COLO829 (cell line): ENCODE measurements at regions not wholly inside any gene's neighbourhood (a gene's known extent, or its start where the extent isn't known, plus 50 kb on each side); places are given as distances from the start of the nearest gene placed in this dataset.

ENCODE experiments used
- DNase-seq: peaks from one replicate; pipeline ENCODE4 v3.0.0; 2012; ENCODE audit warnings: low spot score

DNA sequence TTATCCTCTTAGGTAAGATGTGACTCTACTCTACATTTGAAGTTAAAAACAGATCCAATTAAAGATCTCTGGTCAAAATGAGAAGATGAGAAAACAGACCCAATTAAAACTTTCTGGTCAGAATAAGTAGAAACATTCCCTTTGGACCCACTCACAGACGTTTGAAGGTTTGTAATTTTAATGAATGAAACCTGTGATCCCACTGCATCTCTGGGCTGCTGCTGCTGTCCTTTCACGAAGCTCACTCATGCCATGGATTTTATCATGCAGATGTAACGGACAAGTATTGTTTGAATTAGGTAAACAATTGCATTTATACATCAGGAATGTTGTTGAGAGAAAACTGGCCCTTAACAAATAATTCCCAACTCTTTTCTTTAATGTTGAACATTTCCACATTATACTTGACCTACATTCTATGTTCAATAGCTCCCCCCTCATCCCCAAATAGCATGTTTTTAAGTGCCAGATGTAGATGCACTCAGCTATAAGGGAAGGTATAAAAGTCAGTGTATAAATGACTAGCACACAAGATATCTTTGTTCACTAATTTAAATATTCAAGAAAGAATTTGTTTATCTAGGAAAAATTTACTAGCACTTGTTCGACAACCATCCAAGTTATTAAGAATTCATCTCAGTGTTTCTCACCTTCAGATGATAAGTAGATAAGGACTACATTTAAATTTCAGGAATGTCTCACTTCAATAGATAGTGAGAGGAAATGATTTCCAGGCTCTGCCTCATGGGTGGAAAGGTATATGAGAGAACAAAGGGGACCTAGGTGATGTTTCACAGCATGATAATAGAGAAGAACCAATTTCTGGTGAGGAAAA is 202.3 kb upstream of the LMNTD1 start:
- no peak for DNase-seq

DNA sequence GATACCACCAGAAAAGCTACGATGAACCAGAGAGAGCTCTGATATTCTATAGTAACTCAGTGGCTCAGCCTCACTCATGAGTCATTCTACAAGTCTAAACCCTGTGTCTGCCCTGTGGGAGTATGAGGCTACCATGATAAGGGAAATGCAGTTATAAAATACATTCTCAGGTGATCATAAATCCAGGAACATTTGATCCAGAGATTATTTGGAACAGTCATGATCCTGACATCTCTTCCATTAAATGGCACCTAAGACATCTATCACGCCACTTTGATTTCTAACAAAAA is 202.6 kb upstream of the RASSF8 start:
- DNase-seq = no peak

DNA sequence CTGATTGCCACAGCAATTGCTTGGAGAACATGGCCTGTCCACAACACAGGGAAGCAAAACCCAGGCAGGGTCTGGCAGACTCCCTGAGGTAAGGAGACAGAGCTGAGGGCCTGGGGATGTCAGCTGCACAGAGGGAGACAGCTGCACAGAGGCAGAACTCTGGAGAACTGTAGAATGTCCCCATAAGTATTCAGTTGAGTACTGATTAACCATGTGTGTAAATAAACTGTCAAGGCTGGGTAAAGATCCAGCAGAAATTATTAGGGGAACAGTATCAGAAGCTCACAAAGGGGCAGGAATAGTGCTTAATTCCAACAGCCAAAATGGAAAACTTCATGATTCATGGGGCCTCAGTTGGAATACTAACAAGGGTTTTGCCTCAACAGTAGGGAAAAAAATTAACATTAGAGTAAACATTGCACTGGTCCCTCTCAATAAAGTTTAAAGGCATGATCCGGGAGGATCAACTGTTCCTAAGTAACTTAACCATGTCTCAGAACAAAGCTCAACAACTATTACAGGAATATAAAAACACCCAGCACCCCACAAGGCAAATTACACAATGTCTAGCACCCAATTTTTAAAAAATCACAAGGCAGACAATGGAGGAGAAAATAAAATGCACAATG is 201.3 kb upstream of the RASSF8 start:
- DNase-seq = no peak

DNA sequence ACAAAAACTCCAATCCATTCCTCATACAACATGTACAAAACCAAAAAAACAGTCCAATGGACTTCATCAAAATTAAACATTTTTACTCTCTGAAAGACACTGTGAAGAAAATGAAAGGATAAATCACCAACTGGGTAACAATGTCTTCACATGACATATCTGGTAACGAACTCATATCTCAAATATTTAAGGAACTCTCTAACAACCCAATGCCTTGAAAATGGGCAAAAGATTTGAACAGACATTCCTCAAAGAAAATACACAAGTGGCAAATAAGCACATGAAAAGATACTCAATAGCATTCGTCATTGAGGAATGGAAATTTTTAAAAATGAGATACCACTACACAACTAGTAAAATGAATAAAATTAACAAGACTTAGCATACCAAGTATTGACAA is 198.7 kb upstream of the RASSF8 start:
- no peak for DNase-seq

DNA sequence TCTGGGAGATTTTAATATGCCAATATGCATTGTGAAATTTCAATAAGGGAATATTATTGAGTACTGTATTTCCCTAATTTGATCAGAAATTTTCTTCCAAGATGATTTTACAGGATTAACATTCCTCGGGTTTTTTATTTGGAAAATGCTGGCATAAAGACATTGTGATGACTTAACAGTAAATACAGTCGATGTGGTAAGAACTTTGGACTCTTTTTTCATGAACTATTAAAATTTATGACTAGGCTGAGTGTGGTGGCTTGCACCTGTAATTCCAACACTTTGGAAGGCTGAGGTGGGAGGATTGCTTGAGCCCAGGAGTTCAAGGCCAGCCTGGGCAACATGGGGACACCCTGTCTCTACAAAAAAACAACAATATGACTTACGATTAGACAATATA is 197.1 kb upstream of the RASSF8 start:
- DNase-seq = no peak

DNA sequence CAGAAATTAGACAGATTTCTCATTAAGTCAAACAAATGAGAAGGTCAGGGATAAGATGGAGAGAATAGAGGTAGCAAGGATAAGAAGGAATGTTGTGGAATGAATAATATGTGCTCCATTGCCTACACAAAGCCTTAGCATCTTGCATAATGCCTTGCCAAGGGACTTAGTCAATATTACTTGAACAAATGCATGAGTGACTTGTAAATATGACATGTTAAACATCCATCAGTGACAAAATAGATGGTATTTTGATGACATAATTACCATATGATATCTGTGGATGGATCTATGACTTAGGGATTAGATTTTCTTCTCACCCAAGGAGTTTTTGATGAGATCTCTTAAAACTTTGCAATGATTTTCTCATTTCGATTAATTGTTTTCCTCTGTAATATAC is 194.1 kb upstream of the RASSF8 start:
- no peak for DNase-seq

DNA sequence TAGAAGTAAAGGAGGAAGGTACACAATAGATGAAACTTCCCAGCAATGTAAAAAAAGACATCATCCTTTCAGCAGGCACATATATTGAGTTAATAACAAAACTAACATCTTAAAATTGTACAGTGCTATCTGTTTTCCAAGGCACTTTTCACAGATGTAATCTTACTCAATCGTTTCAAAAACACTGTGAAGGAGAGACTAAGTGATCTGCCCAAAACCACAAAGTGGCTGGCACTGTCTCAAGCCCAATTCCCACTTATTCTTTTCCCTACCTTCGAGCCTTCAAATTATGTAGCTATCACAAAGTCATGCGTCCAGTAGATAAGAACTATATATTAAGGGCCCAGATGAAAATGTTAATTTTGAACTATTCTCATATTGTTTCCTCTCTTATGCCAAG is 193.6 kb upstream of the RASSF8 start:
- peak; percentile 3 for DNase-seq

DNA sequence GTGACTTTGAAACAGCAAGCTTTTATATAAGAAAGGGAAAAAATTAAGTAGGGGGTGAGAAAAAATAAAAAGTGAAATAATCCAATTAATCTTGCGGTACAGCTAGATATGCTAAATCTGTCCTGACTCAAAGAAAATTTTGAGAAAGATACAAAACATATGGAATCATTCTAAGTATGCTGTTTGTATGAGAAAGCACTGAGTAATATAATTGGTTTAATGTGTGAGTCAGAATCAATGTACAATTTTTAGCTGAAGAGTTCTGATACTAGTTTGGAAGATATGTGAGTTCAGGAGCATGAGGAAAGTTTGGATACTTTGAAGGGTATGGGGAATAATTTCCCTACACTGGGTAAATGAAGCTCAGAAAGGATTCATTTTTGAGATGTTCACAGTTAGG is 190.9 kb upstream of the RASSF8 start:
- no peak for DNase-seq

DNA sequence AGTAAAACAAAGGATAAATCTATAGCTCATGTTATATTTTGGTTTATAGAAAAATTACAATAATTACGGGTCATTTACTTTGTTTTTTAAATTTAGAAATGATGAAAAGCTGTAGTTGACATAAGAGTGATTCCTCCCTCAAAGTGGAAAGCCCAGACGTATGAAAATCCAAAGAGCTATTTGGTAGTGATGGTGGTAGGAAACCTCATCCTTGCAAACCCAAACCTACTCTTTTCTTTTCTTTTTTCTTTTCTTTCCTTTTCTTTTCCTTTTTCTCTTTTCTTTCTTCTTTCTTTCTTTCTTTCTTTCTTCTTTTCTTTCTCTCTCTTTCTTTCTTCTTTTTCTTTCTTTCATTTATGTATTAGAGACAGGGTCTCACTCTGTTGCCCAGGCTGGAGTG is 190.3 kb upstream of the RASSF8 start:
- no peak for DNase-seq

DNA sequence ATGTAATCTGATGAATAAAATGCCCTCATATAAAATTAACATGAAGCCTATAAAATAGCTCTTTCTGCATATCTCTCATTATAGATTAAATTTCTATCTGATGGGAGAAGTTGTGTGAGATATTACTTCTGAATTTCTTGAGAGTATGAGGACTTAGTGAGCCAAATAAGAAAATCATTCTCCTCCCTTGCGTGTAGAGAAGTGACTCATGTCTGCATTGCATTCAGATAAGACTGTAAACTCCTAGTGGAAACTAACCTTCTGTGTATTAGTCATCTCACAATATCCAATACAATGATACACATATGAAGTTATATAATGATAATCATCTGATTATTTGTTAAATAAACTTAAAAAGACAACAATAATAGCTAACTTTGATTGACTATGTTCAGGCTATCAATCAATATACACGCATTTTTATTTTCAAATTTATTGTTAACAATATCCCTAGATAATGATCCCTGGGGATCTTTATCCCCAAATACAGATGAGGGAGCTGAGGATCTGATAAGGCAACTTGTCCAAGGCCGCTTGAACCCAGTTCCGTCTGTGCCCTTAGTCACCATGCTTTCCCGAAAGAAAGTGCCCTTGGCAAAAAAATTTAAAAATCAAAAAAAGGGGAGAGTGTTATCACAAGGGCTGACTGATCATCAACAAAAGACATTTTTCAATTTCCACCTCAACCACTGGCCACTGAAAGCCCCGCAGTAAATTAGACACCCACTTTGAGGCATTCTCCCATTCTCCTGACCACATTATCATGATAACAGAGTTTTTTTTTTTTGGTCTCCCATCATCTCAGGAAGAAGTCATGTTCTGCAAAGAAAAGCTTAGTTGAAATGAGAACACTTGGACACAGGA is 189.2 kb upstream of the RASSF8 start:
- DNase-seq = peak; percentile 58

DNA sequence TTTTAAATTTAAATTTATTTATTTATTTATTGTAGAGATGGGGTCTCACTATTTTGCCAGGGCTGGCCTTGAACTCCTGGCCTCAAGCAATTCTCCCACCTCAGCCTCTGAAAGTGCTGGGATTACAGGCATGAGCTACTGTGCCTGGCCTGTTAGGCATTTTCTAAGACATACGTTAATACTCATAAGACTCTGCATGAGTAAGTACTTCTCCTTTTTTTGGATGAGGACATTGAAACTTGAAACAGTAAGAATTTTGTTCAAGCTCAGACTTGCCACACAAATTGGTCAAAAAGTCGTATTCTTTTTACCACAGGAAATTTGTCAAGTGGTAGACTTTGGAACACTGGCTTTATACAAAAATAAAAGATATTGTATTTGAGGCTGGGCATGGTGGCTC is 187.4 kb upstream of the RASSF8 start:
- DNase-seq = no peak

DNA sequence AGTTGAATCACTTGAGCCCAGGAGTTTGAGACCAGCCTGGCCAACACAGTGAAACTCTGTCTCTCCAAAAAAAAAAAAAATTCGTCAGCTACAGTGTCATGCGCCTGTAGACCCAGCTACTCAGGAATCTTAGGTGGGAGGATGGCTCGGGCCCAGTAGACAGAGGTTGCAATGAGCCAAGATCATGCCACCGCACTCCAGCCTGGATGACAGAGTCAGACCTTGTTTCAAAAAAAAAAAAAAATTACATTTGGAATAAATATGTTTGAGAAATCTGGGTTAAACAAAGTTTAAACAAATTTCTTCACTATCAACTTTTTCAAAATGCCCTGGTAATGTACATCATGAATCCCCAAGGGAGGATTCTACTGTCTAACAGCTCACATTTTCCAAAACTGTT is 187.0 kb upstream of the RASSF8 start:
- DNase-seq = no peak

DNA sequence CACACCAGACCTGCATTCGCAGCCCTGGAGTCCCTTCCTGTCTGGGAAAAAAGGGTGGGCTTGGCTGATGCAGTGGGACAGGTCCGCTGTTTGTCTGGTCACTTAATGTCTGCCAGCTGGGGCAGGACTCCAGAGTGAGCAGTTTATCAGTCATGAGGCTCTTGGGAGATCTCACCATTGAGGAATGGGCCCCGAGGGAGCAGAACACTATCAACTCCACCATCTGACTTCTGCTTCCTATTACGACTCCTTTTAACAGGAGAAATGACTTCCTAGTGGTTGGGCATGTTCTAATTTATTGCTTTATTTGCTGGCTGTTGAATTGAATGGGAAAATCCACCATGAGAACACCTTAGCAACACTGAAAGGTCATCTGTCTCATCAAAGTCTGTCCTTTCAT is 182.5 kb upstream of the RASSF8 start:
- DNase-seq = peak; percentile 10

DNA sequence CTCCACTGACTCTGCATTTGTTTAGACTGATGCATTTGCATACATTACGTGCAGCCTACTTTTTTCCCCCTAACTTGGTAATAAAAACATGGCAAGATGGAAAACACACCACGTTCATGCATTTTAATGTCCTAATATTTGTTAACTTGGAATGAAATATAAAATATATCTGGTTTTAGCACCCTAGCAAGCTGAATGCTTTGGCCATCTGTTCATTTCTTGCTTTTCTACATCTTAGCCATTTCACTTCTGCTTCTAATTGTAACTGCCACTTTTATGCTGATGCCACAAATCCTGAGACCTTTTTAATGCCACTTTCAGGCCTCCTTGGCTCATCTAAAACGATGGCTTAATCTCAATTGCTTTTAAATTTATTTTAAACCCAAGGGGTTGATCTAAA is 177.7 kb upstream of the RASSF8 start:
- no peak for DNase-seq

DNA sequence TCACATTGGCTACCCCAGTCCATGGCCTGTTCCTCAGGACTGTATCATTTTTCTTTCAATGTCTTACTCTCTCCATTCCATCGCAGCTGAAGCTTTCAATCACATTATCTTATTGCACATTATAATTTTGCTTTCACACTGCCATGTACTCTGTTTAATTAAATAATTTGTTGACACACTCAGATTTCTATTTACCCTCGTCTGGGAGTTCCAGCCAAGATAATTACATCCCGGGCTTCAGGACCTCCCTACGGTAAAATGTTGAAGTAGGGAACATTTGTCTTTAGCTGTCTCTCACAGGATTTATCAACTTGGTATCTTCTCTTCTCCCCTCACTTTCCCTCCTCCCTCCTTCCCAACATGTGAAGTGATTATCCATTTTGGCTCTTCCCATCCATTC is 177.2 kb upstream of the RASSF8 start:
- DNase-seq = no peak

DNA sequence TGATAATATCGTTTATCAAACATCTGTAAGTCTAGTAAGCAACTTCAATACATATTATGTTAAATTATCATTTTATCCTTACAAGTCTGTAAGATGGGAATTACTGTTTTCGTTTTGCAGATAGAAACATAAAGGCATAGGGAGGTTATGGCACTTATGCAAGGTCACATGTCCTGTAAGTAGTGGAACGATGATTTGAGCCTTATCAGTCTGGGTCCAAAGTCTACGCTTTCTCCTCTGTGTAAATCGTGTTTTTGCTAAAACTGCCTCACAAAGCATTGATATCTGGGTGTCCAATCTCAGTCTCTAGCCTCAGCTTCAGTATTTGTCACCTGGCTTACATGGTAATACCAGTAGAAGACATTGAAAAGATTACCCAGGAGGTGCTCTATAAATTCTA is 174.9 kb upstream of the RASSF8 start:
- DNase-seq = no peak

DNA sequence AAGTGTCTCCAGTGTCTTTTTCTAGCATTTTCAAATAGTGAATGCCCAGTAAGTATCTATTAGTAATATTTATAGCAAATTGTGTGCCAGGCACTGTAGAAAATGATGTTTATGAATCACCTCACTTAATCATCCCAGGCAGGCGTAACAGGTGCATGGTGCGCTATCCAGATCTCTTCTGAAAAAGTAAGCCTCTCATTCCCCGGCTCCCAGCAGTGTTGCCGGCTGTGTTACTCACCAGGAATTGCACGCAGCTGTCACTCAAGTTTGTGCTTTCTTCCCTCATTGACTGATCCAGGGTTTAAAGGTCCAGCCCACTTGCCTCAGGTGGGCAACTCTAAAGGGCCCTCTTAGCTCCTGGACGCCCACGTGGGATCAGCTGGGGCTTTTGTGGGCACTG is 173.8 kb upstream of the RASSF8 start:
- no peak for DNase-seq

DNA sequence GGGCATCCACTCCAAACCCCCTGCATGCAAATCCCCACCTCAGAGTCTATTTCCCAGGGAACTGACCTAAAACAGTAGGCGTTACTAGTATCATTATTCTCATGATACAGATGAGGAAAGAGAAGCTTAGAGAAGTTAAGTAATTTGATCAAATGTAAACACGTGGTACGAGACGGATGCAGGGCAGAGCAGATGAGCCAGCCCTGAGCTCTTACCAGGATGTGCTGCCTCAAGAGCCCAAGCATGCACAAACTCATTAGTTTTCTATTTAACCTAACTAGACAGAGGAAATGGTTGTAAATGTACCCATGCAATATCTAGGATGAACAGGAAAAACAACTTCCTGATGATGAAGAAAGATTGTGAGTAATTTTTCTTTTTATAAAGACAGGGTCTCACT is 173.3 kb upstream of the RASSF8 start:
- DNase-seq = no peak

DNA sequence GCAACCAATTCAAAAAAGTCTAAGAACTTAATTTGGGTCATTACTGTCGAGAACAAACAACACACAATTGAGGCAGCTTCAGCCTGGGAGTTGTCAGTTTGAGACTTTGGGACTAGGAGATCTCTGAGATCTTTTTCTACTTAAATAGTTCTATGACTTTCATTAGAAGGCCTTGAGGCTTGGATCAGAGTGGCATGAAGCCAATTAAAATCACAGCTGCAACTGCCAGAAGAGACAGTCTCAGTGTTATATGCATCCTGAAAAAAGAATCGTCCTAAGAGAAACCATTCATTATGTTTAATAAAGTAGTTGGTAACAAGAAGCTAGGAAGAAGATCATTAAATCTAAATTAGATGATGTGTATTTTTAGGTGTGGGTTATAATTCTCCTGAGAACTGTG is 170.8 kb upstream of the RASSF8 start:
- DNase-seq = no peak

DNA sequence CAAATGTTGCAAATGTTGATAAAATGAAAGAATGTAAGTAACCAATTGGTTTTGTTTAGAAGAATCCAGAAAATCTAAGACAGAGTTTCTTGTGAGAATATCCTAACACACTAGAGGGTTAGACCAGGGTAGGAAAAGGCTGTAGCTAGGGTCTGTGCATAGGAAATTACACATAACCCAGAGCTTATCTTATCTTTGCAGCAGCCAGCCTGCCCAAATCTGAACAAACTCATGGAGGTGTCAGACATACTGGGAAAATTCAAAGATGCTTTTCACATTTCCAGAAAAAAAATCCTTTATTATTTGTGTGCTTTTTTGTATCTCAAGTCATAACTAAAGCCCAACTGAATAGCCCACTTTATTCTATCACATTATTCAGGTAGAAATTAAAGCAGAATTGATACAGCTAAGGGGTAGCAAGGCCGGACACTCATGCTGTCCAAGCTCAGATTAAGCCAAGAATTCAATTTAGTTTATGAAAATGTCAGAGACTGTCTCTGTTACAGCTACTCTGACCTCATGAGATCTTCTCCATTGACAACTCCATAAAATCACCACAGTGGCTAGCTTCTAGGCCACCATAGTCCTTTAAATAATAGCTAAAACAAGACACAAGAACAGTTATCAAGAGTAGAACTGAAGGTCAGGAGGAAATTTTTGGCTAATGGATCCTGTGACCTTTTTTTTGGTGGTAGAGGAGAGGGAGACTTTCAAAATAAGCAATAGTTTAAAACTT is 169.6 kb upstream of the RASSF8 start:
- DNase-seq = no peak

DNA sequence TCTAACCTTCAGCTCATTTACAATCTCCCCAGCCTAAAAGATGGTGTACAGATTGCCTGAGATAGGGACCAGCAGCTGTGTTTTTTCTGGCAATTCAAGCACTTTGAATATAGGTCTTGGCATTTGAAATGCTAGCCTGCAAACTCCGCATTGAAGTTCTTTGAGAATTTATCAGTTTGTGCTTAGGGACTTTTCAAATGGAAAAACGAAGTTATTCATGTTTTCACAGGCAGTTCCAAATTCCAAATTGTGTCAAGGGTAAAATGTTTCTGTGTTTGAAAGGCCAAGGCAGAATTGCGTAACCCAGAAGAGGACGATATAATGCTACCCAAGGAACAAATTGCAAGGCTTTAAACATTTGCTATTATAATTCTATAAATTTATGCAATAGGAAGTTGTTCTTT is 168.9 kb upstream of the RASSF8 start:
- no peak for DNase-seq

DNA sequence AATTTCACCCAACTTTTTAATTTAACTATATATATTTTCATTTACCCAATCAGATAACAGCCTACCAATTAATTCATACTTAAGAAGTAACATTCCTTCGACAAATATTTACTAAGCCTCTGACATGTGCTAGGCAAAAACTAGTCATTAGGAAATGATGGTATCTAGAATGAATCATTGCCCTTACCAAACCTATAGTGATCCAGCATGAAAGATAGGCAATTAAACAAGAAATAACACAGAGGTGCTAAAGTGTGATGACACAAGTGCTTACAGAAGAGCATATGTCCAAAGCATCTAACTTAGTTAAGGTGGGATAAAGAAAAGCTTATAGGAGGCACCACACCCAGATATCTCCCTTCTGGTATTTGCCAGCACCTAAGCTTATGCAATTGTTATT is 166.5 kb upstream of the RASSF8 start:
- DNase-seq = no peak

DNA sequence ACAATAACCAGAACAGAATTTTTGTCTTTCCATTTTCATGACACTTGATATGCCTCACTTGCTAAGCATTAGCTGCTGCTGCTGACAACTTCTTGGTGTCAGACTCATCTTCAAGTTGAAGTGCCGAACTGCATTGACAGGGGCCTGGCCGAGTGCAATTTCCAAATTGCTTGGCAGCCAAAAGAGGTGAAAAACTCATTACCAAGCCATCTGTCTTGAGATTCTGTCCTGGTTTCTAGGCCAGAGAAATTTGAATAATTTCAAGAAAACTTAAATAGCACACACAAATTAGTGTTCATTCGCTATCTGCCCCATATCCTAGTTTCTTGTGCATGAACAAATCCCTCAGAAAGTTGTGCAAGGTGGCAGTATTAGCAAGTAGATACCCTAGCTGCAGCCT is 165.3 kb upstream of the RASSF8 start:
- DNase-seq = no peak
